HPDE6-E6E7 (cell line): ENCODE measurements at regions not wholly inside any gene's neighbourhood (a gene's known extent, or its start where the extent isn't known, plus 50 kb on each side); places are given as distances from the start of the nearest gene placed in this dataset.
"Not testable (repeated sequence)": the region's sequence is repeated elsewhere in the genome, so short reads cannot be mapped to it uniquely, and the experiment has no call there.

ENCODE experiments used
- DNase-seq: peaks from one replicate; pipeline ENCODE4 v3.0.0; 2011; ENCODE audit warnings: missing footprints; ENCODE audit errors: extremely low spot score

GRCh38 chrX:112923381-112923780 lies 82.8 kb upstream of the AMOT start:
- DNase-seq, result not testable (repeated sequence)

GRCh38 chrX:112913807-112914206 lies 73.2 kb upstream of the AMOT start:
- no peak for DNase-seq

- no peak for DNase-seq
These were observed 69.8 kb upstream of the AMOT start for GRCh38 chrX:112910418-112910817.

- no peak for DNase-seq
These were observed 61.5 kb upstream of the AMOT start for GRCh38 chrX:112901869-112902725.

- no peak for DNase-seq
These were observed 55.4 kb upstream of the AMOT start for GRCh38 chrX:112896051-112896450.
